ENCODE measurements at regions not wholly inside any gene's neighbourhood (a gene's known extent, or its start where the extent isn't known, plus 50 kb on each side); places are given as distances from the start of the nearest gene placed in this dataset.

DNA sequence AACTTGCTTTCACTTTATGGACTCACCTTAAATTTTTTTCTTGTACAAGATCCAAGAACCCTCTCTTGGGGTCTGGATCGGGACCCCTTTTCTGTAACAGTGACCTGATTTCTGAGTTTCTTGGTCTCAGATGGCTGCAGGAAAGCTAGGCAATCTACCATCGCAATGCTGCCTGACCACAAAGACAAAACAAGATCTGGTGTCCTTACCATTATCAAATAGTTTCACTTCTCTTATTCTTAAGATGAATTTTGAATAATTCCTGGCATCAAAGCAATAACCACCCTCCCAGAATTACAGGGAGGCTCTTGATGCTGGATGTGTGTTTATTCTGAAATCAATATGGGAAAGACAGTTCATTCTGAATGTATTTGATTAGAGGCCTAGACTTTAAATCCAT, 77.4 kb upstream of the FRMD4A start:
- ATAC-seq, result no peak
- WGBS (ENCODE audit: insufficient coverage, low coverage, missing lambda C conversion rate), result 0% methylated on average over 2 of the region's 2 CpGs
- POLR2A ChIA-PET, result interaction anchor here (1.1 kb wide), 1 partner anchor 8 kb away, joined by 3 read pairs; no protein-coding TSS in a partner anchor
- Histone ChIP-seq H3K27me3 (ENCODE audit: control insufficient read depth in 2 of 2, insufficient read depth in 2 of 2, low read length in 2 of 2) (peaks cover 12 to 20% of the 10 kb centered on the region in 2 experiments; a peak in 4 of 5 replicates), H2AFZ (ENCODE audit: low read depth, low read length) (no peak overlapping the region), H3K4me3 (no peak overlapping the region), H3K9me3 (replicated peaks; ENCODE audit: control insufficient read depth, insufficient read depth, low read depth, low read length) (no peaks in the 10 kb centered on the region), H4K20me1 (replicated peaks; ENCODE audit: control insufficient read depth, insufficient read depth, low read length) (no peaks in the 10 kb centered on the region), H3K36me3 (ENCODE audit: control insufficient read depth, insufficient read depth, low read length) (no peaks in the 10 kb centered on the region), H3K79me2 (ENCODE audit: control insufficient read depth, insufficient read depth, low read length) (no peaks in the 10 kb centered on the region), H3K4me1 (replicated peaks in 1 of 2; ENCODE audit: control insufficient read depth in 2 of 2, insufficient read depth in 2 of 2, low read length in 2 of 2) (no peaks in the 10 kb centered on the region), H3K27ac (ENCODE audit: extremely low read depth, low read depth, low read length) (no peak overlapping the region), H3K9me1 (ENCODE audit: control insufficient read depth, insufficient read depth, low read length) (no peaks in the 10 kb centered on the region), H3K9ac (ENCODE audit: insufficient read depth in 1 of 2, low read depth in 2 of 2, low read length in 2 of 2) (no peak overlapping the region), H3K4me2 (ENCODE audit: insufficient read depth, low read length) (no peak overlapping the region)
- in situ Hi-C loops (cut with MboI), result no loop called here
- TF ChIP-seq, protein P1, sequence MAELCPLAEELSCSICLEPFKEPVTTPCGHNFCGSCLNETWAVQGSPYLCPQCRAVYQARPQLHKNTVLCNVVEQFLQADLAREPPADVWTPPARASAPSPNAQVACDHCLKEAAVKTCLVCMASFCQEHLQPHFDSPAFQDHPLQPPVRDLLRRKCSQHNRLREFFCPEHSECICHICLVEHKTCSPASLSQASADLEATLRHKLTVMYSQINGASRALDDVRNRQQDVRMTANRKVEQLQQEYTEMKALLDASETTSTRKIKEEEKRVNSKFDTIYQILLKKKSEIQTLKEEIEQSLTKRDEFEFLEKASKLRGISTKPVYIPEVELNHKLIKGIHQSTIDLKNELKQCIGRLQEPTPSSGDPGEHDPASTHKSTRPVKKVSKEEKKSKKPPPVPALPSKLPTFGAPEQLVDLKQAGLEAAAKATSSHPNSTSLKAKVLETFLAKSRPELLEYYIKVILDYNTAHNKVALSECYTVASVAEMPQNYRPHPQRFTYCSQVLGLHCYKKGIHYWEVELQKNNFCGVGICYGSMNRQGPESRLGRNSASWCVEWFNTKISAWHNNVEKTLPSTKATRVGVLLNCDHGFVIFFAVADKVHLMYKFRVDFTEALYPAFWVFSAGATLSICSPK (IDR thresholded peaks at IDR 0.05; ENCODE audit: borderline replicate concordance), result no peak
- TF ChIP-seq ETS2 (tag; IDR thresholded peaks at IDR 0.05; ENCODE audit: borderline replicate concordance, poor library complexity, severe bottlenecking) (no peak), TEAD1 (CRISPR knock-in tag; IDR thresholded peaks at IDR 0.05) (no peak), TAF9B (IDR thresholded peaks at IDR 0.05; ENCODE audit: partially characterized antibody) (no peak), ZNF583 (CRISPR knock-in tag; IDR thresholded peaks at IDR 0.05) (no peak), NCOA4 (IDR thresholded peaks at IDR 0.05; ENCODE audit: partially characterized antibody) (no peak), GTF2A2 (tag; IDR thresholded peaks at IDR 0.05) (no peak), MXI1 (IDR thresholded peaks at IDR 0.05; ENCODE audit: low read depth, low read length) (no peak), SRF (CRISPR knock-in tag; IDR thresholded peaks at IDR 0.05) (no peak), SMARCC2 (IDR thresholded peaks at IDR 0.05; ENCODE audit: low read depth) (no peak), ILK (tag; IDR thresholded peaks at IDR 0.05; ENCODE audit: borderline replicate concordance, low read depth) (no peak), BACH1 (tag; IDR thresholded peaks at IDR 0.05) (no peak)
- TF ChIP-seq, protein P2, sequence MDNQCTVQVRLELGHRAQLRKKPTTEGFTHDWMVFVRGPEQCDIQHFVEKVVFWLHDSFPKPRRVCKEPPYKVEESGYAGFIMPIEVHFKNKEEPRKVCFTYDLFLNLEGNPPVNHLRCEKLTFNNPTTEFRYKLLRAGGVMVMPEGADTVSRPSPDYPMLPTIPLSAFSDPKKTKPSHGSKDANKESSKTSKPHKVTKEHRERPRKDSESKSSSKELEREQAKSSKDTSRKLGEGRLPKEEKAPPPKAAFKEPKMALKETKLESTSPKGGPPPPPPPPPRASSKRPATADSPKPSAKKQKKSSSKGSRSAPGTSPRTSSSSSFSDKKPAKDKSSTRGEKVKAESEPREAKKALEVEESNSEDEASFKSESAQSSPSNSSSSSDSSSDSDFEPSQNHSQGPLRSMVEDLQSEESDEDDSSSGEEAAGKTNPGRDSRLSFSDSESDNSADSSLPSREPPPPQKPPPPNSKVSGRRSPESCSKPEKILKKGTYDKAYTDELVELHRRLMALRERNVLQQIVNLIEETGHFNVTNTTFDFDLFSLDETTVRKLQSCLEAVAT (IDR thresholded peaks at IDR 0.05), result no peak
- TF ChIP-seq, protein P3, sequence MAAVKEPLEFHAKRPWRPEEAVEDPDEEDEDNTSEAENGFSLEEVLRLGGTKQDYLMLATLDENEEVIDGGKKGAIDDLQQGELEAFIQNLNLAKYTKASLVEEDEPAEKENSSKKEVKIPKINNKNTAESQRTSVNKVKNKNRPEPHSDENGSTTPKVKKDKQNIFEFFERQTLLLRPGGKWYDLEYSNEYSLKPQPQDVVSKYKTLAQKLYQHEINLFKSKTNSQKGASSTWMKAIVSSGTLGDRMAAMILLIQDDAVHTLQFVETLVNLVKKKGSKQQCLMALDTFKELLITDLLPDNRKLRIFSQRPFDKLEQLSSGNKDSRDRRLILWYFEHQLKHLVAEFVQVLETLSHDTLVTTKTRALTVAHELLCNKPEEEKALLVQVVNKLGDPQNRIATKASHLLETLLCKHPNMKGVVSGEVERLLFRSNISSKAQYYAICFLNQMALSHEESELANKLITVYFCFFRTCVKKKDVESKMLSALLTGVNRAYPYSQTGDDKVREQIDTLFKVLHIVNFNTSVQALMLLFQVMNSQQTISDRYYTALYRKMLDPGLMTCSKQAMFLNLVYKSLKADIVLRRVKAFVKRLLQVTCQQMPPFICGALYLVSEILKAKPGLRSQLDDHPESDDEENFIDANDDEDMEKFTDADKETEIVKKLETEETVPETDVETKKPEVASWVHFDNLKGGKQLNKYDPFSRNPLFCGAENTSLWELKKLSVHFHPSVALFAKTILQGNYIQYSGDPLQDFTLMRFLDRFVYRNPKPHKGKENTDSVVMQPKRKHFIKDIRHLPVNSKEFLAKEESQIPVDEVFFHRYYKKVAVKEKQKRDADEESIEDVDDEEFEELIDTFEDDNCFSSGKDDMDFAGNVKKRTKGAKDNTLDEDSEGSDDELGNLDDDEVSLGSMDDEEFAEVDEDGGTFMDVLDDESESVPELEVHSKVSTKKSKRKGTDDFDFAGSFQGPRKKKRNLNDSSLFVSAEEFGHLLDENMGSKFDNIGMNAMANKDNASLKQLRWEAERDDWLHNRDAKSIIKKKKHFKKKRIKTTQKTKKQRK (IDR thresholded peaks at IDR 0.05; ENCODE audit: borderline replicate concordance, low read depth, low read length), result no peak
- no peak for FAIRE-seq
- CTCF ChIA-PET (ENCODE audit: low intra/inter-chr PET ratio), result no interaction called here
- no TSS peak for BruUV-seq (replicated peaks)
- intact Hi-C loops (cut with micrococcal nuclease), result no loop called here
- no peak for DNase-seq (ENCODE audit: extremely low read depth in 1 of 4, low spot score in 3 of 4)

Measured in K562 (cell line).